Right kidney (tissue), 1 donor: ENCODE measurements at regions not wholly inside any gene's neighbourhood (a gene's known extent, or its start where the extent isn't known, plus 50 kb on each side); places are given as distances from the start of the nearest gene placed in this dataset.

Source experiments
- DNase-seq: peaks from one replicate; pipeline ENCODE4 v3.0.0-alpha.2; 2016

GRCh38 chr1:91575909-91576519 is 75.4 kb downstream of the CDC7 start:
- DNase-seq = no peak

DNA sequence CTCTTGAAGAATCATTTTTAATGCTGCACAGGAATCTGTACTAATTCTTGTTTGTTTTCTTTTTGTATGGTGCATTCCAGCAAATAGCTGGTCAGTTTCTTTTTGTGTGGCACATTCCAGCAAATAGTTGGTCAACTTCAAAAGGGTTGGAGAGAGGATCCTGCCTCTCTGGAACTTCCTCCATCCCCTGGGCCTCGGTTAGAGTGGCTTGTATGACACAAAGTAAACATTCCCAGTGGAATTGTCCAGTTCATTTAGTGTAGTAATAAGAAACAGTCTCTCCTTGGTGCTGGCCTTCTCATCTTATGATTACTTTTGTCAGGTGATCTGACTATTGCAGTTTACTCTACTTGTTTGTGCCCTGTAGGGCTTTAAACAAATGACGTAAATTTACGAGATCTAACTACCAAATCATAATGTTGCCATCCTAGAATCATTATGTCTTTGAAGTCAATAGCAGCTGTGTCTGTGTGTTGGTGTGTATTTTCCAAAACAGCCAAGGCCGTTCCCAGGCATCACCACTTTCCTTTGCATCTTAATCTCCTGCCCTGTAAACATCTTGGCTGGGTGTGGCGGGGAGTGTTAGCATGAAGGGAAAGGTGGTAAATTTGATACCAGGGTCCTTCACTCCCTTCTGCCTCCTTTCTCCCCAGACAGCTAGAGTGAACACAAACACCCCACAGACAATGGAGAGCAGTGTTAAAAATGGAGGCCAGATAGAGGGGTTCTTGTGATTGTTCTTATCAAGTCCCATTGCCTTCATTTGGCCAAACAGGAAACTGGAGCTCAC is 77.9 kb downstream of the CDC7 start:
- no peak for DNase-seq

- no peak for DNase-seq
Observed at GRCh38 chr1:91579658-91580228, 79.1 kb downstream of the CDC7 start.

GRCh38 chr1:91582431-91582921 is 81.8 kb downstream of the CDC7 start:
- DNase-seq = no peak

DNA sequence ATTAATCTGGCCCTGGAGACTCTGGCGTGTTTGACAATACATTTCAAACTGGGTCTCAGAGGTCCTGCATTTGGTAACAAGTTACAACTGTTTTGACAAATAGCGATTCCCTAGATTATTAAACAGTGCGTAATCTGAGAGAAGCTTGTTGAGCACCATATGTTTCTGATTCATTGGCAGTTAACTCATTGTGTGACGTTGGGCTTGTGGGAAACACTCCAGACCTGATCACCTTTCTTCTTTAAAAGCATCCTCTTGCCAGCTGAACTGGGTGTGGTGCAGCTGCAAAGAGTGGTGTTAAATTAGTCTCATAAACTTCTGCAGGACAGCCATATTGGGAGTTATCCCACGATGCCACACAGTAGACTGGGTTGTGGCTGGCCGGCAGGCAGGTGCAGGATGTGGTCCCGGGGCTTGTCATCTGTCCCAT is 82.7 kb downstream of the CDC7 start:
- no peak for DNase-seq

DNA sequence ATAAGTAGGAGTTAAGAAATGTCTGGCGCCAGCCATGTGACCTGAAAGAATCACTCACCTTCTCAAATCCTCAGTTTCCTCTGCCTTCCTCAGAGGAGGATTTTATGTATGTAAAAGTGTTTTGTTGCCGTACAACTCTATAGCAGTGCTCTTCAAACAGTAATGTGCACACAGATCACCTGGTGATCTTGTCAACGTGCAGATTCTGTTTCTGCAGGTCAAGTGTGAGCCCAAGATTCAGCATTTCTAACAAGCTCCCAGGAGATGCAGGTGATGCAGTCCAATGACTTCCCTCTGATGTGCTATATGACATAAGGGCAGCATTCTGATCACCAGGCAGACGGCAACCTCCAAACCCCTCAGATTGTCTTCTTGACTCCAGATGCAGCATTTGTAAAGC is 83.7 kb downstream of the CDC7 start:
- no peak for DNase-seq

GRCh38 chr1:91584878-91585277 is 84.2 kb downstream of the CDC7 start:
- no peak for DNase-seq

DNA sequence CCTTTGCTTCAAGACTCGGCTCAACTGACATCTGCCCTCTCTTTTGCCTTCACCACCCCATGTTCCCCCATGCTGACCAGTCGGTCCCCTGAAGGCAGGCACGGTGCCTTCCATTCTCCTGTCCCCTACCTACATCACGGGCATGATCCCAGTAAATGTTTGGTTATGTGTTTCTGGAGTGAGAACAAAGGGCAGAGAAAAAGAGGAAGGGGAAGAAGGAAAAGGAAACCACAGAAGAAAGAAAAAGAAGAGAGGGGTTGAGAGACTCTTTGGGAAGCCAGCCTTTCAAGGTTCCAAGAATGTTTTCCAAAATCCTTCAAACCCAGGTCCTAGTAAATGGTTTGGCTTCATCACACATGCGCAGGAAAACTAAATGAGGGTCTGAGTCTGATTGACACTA is 84.9 kb downstream of the CDC7 start:
- DNase-seq = no peak

GRCh38 chr1:91585982-91586381 is 85.3 kb downstream of the CDC7 start:
- peak; percentile 67 for DNase-seq

DNA sequence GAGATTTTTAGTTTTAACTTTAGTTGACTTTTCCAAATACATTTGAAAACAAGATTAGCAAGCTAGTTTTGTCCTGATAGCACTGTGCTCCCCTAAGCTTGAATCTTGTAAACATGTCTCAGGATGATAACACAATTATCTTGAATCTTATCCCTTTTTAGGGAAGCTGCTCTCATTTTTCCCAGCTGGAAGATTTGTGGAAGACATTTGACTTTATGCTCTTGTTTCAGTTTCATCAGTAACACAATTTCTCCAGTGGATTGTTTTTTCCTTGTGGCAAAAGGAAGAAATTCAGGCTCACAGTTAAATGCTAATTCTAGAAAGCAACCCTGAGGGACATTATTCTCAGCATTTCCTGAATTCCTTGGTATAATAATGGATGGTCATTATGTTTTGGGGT is 88.8 kb downstream of the CDC7 start:
- no peak for DNase-seq

GRCh38 chr1:91591175-91591974 is 90.7 kb downstream of the CDC7 start:
- DNase-seq = no peak

DNA sequence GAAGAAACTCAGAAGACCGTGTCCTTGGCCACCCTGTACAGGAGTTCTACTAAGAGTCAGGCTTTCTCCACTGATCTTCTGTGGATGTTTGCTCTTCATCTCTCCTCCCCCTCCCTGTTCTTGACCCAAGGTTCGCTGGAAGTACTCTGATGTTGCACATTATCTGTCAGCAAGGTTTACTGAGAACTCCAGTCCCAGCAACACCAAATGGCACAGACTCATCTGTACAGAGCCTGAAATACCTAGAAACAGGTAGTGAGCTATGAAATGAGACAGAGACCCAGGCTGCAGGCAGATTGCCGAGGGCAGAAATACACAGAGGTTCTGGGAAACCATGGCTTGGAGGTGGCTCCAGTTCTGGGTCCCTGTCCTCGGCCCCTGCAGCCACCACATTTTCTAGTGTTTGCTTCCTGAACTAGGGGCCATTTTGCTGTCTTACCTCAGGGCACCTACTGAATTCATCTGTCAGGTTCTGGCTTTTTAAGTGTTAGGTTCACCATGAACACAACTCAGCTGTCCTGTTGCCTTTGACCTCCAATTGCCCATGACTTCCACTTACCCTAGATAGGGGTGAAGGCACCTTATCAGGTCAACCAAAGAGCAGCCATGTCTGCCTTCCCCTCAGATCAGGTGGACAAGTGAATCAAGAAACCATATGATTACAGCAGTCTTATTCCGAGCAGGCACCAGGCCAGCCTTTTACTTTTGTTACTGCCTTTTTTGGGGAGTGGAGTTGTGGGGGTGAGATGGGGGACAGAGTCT is 92.2 kb downstream of the CDC7 start:
- no peak for DNase-seq

DNA sequence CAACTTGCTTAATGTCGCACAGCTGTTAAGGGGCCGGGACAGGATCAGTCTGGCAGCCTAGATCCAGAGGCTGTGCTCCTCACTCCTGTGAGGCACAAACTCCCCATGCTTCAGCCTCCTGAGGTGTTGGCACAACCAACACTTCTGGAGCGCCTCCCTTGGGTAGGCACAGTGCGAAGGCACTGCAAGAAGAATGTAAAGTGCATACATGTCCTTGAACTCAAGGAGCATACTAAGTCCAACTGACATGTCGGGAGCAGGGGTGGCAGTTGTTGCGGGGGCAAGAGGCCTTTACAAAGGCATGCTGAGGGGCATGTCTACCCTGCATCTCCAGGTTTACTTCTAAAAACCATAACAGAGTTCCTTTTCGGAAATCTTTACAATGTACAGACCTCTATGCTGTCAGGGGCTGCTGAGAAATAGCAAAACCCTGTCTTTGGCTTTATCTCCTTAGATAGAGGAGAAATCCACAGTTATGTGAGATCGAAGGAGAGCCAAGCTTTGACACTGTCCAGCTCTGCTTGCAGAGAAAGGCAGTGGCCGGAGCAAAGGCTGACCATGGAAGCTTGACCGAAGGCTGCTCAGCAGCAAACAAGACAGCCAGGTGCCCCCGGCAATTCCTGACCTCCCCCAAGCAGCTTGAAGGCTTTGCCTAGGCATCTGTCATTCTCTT is 93.9 kb downstream of the CDC7 start:
- DNase-seq = no peak

GRCh38 chr1:91596474-91596873 is 95.8 kb downstream of the CDC7 start:
- DNase-seq = no peak

DNA sequence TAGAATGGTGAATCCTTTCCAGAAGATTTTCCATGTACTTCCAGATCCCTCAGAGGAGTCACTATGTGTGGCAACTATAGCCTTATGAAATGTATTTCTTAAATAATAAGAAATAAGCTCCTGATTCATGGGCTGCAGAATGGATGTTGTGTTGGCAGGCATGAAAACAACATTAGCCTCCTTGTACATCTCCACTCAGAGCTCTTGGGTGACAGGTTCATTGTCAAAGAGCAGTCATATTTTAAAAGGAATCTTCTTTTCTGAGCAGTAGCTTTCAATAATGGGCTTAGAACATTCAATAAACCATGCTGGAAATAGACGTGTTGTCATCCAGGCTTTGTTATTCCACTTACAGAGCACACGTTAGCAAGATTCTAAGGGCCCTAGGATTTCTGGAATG is 96.6 kb downstream of the CDC7 start:
- DNase-seq = no peak

DNA sequence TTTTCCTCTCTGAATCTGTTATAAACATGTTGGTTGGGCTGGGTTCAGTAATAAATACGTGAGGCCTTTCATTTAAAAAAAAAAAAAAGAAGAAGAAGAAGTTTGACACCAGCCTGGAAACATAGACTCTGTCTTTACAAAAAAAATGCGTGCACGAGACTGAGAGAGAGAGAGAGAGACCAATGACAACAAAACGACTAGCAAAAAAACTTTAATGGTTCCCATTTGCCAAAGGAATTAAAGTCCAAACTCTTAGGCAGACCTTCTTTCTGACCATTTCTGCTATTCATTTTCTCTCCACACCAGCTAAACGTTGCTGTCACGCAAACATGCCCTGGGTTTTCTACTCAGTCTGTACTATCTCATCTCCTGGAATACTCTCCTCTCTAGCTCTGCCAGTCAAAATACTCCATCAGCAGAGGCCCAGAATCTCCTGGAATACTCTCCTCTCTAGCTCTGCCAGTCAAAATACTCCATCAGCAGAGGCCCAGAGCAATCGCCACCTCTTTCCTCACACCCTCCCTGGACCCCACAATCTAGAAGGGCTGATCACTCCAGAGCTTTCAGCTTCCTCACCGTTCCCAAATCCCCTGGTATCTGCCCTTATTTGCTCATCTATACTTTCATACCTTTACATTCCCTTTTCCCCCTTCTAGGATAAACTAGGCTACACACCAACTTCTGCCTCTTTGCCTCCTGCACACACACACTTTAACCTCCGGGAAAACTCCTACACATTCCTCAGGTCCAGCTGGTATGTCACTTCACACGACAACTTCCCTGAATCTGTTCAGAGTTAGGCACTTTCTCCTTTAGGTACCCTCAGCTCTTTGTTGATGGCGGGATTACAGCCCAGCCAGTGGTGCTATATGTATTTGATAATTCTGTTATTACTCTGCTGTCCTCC is 100.0 kb downstream of the CDC7 start:
- DNase-seq = no peak

DNA sequence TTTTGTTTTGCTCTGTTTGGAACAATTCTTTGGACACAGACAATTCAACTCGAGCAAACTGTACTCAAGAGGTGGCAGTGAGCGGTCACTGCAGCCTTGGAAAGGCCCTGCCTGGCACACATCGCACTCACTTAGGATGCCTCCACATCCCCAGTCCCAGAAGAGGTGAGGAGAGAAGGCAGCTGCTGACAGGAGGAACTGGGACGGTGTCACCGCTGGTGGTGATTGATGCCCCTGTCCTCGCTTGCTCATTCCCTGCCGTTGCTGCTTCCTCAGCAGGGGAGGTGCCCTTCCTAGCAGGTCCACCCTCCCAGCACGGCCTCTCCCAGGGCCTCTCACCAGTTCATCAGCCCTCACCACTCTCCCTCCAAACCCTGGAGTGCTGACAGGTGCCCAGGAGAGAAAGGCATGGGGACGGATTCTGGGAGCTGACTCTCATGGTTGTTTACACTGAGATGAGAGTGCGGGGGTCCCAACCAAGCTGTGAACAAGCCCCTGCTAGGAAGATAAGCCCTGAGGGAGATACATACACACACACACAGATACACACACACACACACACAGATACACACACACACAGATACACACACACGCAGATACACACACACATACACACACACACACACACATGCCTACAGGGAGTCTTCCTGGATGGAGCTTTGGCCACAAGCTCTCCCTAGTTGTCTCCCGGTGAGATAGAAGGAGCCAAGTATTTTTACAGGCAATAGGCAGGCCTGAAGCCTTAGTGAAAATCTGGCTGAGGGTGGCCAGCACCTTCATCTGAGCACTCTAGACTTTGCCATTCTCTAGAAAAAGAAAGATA is 101.1 kb downstream of the CDC7 start:
- DNase-seq = no peak

DNA sequence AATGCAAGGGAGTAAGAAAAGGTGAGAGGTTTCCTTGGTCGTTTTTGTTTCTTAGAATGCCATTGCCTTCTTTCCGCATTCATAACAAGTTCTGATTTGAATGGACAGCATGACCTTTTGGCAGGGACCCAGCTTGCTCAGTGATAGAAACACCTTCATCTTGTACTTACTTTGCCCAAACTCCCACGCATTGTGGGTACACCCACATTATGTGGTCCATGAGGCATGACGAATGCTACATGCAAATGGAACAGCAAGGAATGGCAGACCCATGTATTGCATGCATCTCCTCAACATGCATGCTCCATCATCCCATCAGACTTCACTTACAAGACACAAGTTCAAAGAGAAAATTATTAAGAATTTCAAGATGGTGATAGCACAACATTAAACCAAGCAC is 102.8 kb downstream of the CDC7 start:
- DNase-seq = no peak

DNA sequence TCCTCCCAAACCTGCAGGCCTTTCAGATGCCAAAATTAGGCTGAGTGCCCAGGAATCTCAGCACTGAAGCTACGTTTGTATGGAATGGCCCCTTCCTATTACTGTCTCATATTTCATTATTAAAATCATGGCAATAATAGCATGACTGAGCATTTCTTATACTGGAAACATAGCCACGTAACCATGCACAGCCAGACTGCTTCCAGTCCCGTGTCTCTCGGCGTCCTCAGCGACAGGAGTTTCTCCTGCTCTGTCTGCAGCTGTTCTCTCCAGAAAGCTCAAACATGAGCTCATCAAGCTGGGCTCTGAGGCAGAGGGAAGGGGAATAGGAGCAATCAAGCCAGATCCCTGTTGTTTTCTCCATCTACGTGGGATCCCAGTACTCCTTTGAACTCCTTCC is 104.0 kb downstream of the CDC7 start:
- DNase-seq = no peak
